ENCODE measurements at regions not wholly inside any gene's neighbourhood (a gene's known extent, or its start where the extent isn't known, plus 50 kb on each side); places are given as distances from the start of the nearest gene placed in this dataset.

- DNase-seq (ENCODE audit: low read depth in 2 of 2): no peak
These were observed 746.5 kb downstream of the USP25 start for GRCh38 chr21:16476056-16476825.

- DNase-seq (ENCODE audit: low read depth in 2 of 2): no peak
These were observed 758.3 kb downstream of the USP25 start for GRCh38 chr21:16488042-16488441.

- no peak for DNase-seq (ENCODE audit: low read depth in 2 of 2)
These were observed 762.6 kb downstream of the USP25 start for GRCh38 chr21:16492356-16492755.

GRCh38 chr21:16492892-16493291 lies 763.1 kb downstream of the USP25 start:
- DNase-seq (ENCODE audit: low read depth in 2 of 2): no peak

GRCh38 chr21:16496609-16497008 lies 766.8 kb downstream of the USP25 start:
- no peak for DNase-seq (ENCODE audit: low read depth in 2 of 2)

GRCh38 chr21:16500271-16500670 lies 770.5 kb downstream of the USP25 start:
- no peak for DNase-seq (ENCODE audit: low read depth in 2 of 2)

- no peak for DNase-seq (ENCODE audit: low read depth in 2 of 2)
These were observed 772.5 kb downstream of the USP25 start for GRCh38 chr21:16502273-16502672.

- DNase-seq (ENCODE audit: low read depth in 2 of 2): no peak
These were observed 773.1 kb downstream of the USP25 start for GRCh38 chr21:16502897-16503296.

- no peak for DNase-seq (ENCODE audit: low read depth in 2 of 2)
These were observed 774.5 kb downstream of the USP25 start for GRCh38 chr21:16504281-16504680.

GRCh38 chr21:16504766-16505165 lies 775.0 kb downstream of the USP25 start:
- no peak for DNase-seq (ENCODE audit: low read depth in 2 of 2)

GRCh38 chr21:16509476-16509875 lies 779.7 kb downstream of the USP25 start:
- DNase-seq (ENCODE audit: low read depth in 2 of 2): no peak

- DNase-seq (ENCODE audit: low read depth in 2 of 2): no peak
These were observed 784.5 kb downstream of the USP25 start for GRCh38 chr21:16514316-16514715.

- no peak for DNase-seq (ENCODE audit: low read depth in 2 of 2)
These were observed 787.6 kb downstream of the USP25 start for GRCh38 chr21:16517383-16517782.

- DNase-seq (ENCODE audit: low read depth in 2 of 2): no peak
These were observed 789.3 kb downstream of the USP25 start for GRCh38 chr21:16519036-16519435.

GRCh38 chr21:16519644-16520043 lies 789.9 kb downstream of the USP25 start:
- no peak for DNase-seq (ENCODE audit: low read depth in 2 of 2)

GRCh38 chr21:16522548-16522947 lies 792.8 kb downstream of the USP25 start:
- no peak for DNase-seq (ENCODE audit: low read depth in 2 of 2)

GRCh38 chr21:16530656-16531055 lies 800.9 kb downstream of the USP25 start:
- DNase-seq (ENCODE audit: low read depth in 2 of 2): no peak

- no peak for DNase-seq (ENCODE audit: low read depth in 2 of 2)
These were observed 803.1 kb downstream of the USP25 start for GRCh38 chr21:16532840-16533239.

GRCh38 chr21:16533692-16534407 lies 804.1 kb downstream of the USP25 start:
- DNase-seq (ENCODE audit: low read depth in 2 of 2): no peak

- DNase-seq (ENCODE audit: low read depth in 2 of 2): no peak
These were observed 804.8 kb downstream of the USP25 start for GRCh38 chr21:16534408-16535101.

GRCh38 chr21:16535102-16535422 lies 805.3 kb downstream of the USP25 start:
- no peak for DNase-seq (ENCODE audit: low read depth in 2 of 2)

GRCh38 chr21:16535626-16536025 lies 805.8 kb downstream of the USP25 start:
- DNase-seq (ENCODE audit: low read depth in 2 of 2): no peak

GRCh38 chr21:16536140-16536539 lies 806.4 kb downstream of the USP25 start:
- DNase-seq (ENCODE audit: low read depth in 2 of 2): no peak
